HCT116 (cell line): ENCODE measurements at regions not wholly inside any gene's neighbourhood (a gene's known extent, or its start where the extent isn't known, plus 50 kb on each side); places are given as distances from the start of the nearest gene placed in this dataset.

Source experiments
- ATAC-seq: fragments of 200-7000 bp; cut with Tn5 transposase; 2 replicates; pipeline ENCODE4 v1.9.1; 2020; ENCODE audit warnings: mild to moderate bottlenecking, moderate library complexity
- BruUV-seq: library from RNA; stranded (reverse); fragments of 400-500 nt; replicated peaks from 2 replicates; lab custom pipeline; 2021; lab: Mats Ljungman, UMichigan
- CTCF ChIA-PET: fragments of 300-600 bp; sonication (Branson Sonifier 250); formaldehyde crosslinking; loops from one replicate; lab custom pipeline; 2021; ENCODE audit warnings: antibody characterized with exemption; lab: Charles Lee
- POLR2A ChIA-PET: fragments of 300-600, 350-600 bp; sonication (Branson Sonifier 250); formaldehyde crosslinking; loops from one replicate; lab custom pipeline; 2021; ENCODE audit warnings: antibody characterized with exemption; lab: Charles Lee
- RAD21 ChIA-PET, 2 experiments: fragments of 300-600 bp; sonication (Branson Sonifier 250); formaldehyde crosslinking; loops; one replicate each; lab custom pipeline; 2023; ENCODE audit warnings: low total read pairs in 2 of 2; ENCODE audit not compliant: uncharacterized antibody in 2 of 2, unreplicated experiment in 2 of 2, low non-redundant PET in 1 of 2; lab: Charles Lee
- DNase-seq: peaks from one replicate; pipeline ENCODE4 v3.0.0-alpha.2; 2010; ENCODE audit warnings: low read depth, low spot score
- H2AFZ ChIP-seq: fragments of 200-600 bp; shearing (Covaris generic), sonication (generic); 2 replicates; pipeline ENCODE4 v1.6.1; 2017; ENCODE audit warnings: low read depth, mixed run types, mixed read lengths, antibody characterized with exemption, low read length; ENCODE audit not compliant: poor library complexity, severe bottlenecking
- H3K27ac ChIP-seq: 2 replicates; pipeline ENCODE4 v1.5.1; 2012; ENCODE audit warnings: low read depth, low read length
- H3K27me3 ChIP-seq: fragments of 200-600 bp; sonication (generic); 2 replicates; pipeline ENCODE4 v1.6.1; 2016; ENCODE audit warnings: mixed run types, low read length, mixed read lengths; ENCODE audit not compliant: insufficient read depth
- H3K36me3 ChIP-seq, 2 experiments: fragments of 200-500 bp in 1 of 2; fragments of 200-600 bp in 1 of 2; sonication (Bioruptor generic) in 1 of 2; sonication (generic) in 1 of 2; 2 replicates each; pipeline versions ENCODE4 v1.5.1 to v1.6.1; 2014 to 2016; ENCODE audit warnings: low read length in 2 of 2, inconsistent platforms in 1 of 2, mixed read lengths in 1 of 2, mixed run types in 1 of 2; ENCODE audit not compliant: insufficient read depth in 2 of 2, control insufficient read depth in 1 of 2
- H3K4me1 ChIP-seq, 2 experiments: fragments of 200-600 bp in 1 of 2; sonication (generic) in 1 of 2; 2 replicates each; pipeline versions ENCODE4 v1.5.1 to v1.6.1; 2012 to 2017; ENCODE audit warnings: low read length in 2 of 2, inconsistent platforms in 1 of 2, mild to moderate bottlenecking in 1 of 2, mixed read lengths in 1 of 2, mixed run types in 1 of 2, moderate library complexity in 1 of 2; ENCODE audit not compliant: insufficient read depth in 2 of 2, control insufficient read depth in 1 of 2
- H3K4me2 ChIP-seq: fragments of 200-600 bp; sonication (generic); 2 replicates; pipeline ENCODE4 v1.6.1; 2017; ENCODE audit warnings: mixed run types, low read length, mixed read lengths
- H3K4me3 ChIP-seq, 2 experiments: fragments of 200-600 bp in 1 of 2; sonication (generic) in 1 of 2; replicated peaks in 1 of 2; 2 replicates each; pipeline ENCODE4 v1.5.1; 2011 to 2016; ENCODE audit warnings: low read length in 2 of 2, control low read depth in 1 of 2, low read depth in 1 of 2, mild to moderate bottlenecking in 1 of 2, mixed read lengths in 1 of 2, mixed run types in 1 of 2
- H3K79me2 ChIP-seq: fragments of 200-600 bp; sonication (generic); 2 replicates; pipeline ENCODE4 v1.6.1; 2017; ENCODE audit warnings: mild to moderate bottlenecking, mixed run types, low read length, moderate library complexity, mixed read lengths; ENCODE audit not compliant: insufficient read depth
- H3K9ac ChIP-seq: fragments of 200-600 bp; sonication (generic); 2 replicates; pipeline ENCODE4 v1.6.1; 2016; ENCODE audit warnings: low read length, mixed read lengths
- H3K9me2 ChIP-seq: fragments of 200-600 bp; sonication (generic), shearing (Covaris generic); 2 replicates; pipeline ENCODE4 v1.6.1; 2017; ENCODE audit warnings: mixed run types, mild to moderate bottlenecking, moderate library complexity; ENCODE audit not compliant: insufficient read depth
- H3K9me3 ChIP-seq, 2 experiments: fragments of 200-500 bp in 1 of 2; fragments of 200-600 bp in 1 of 2; sonication (Bioruptor generic) in 1 of 2; sonication (generic) in 1 of 2; 2 replicates each; pipeline ENCODE4 v1.6.1; 2014 to 2017; ENCODE audit warnings: low read length in 2 of 2, mixed read lengths in 2 of 2, inconsistent platforms in 1 of 2, low read depth in 1 of 2, mild to moderate bottlenecking in 1 of 2, mixed run types in 1 of 2, moderate library complexity in 1 of 2; ENCODE audit not compliant: control insufficient read depth in 1 of 2, insufficient read depth in 1 of 2
- H4K20me1 ChIP-seq: fragments of 200-600 bp; sonication (generic), shearing (Covaris generic); 2 replicates; pipeline ENCODE4 v1.6.1; 2017; ENCODE audit warnings: mixed run types, mild to moderate bottlenecking, moderate library complexity; ENCODE audit not compliant: insufficient read depth
- CEBPB ChIP-seq: IDR thresholded peaks from 2 replicates; pipeline ENCODE4 v1.6.1; 2012; ENCODE audit warnings: low read depth
- ELF1 ChIP-seq: IDR thresholded peaks from 2 replicates; pipeline ENCODE4 v1.6.1; 2012; ENCODE audit warnings: low read depth, borderline replicate concordance
- EZH2 ChIP-seq: fragments of 200-600 bp; sonication (generic); IDR thresholded peaks from 2 replicates; pipeline ENCODE4 v1.6.1; 2017; ENCODE audit warnings: antibody characterized with exemption, mixed run types
- EZH2phosphoT487 ChIP-seq: fragments of 200-600 bp; IDR thresholded peaks from 2 replicates; pipeline ENCODE4 v1.6.1; 2018; ENCODE audit warnings: antibody characterized with exemption, borderline replicate concordance
- FOSL1 ChIP-seq: IDR thresholded peaks from 2 replicates; pipeline ENCODE4 v1.6.1; 2012; ENCODE audit warnings: low read depth
- JUND ChIP-seq: IDR thresholded peaks from 2 replicates; pipeline ENCODE4 v1.6.1; 2012
- POLR2AphosphoS5 ChIP-seq: IDR thresholded peaks from 2 replicates; pipeline ENCODE4 v1.6.1; 2011; ENCODE audit warnings: mild to moderate bottlenecking, low read depth, low read length, moderate library complexity
- SIN3A ChIP-seq: IDR thresholded peaks from 2 replicates; pipeline ENCODE4 v1.6.1; 2012; ENCODE audit warnings: low read depth
- SP1 ChIP-seq: IDR thresholded peaks from 2 replicates; pipeline ENCODE4 v1.6.1; 2012; ENCODE audit warnings: low read depth
- SRF ChIP-seq: IDR thresholded peaks from 2 replicates; pipeline ENCODE4 v1.6.1; 2012; ENCODE audit warnings: low read depth
- TCF7L2 ChIP-seq: IDR thresholded peaks from 2 replicates; pipeline ENCODE4 v1.7.0; 2011; ENCODE audit warnings: borderline replicate concordance, inconsistent platforms; ENCODE audit not compliant: insufficient read depth, insufficient read length; ENCODE audit errors: extremely low read depth
- ZFX ChIP-seq: fragments of 450-650 bp; IDR thresholded peaks from 2 replicates; pipeline ENCODE4 v1.6.1; 2017
- intact Hi-C: fragments of 100-400 bp; cut with micrococcal nuclease; formaldehyde crosslinking; loops from 2 replicates; pipeline ENCODE4 v1.10.0; 2022
- TF ChIP-seq, protein P1 (sequence below): IDR thresholded peaks from 2 replicates; pipeline ENCODE4 v1.6.1; 2012
- TF ChIP-seq, protein P2 (sequence below): IDR thresholded peaks from 2 replicates; pipeline ENCODE4 v1.6.1; 2011; ENCODE audit warnings: mild to moderate bottlenecking, low read length, moderate library complexity; ENCODE audit not compliant: insufficient replicate concordance; ENCODE audit errors: extremely low read depth
- TF ChIP-seq, protein P3 (sequence below), 3 experiments: fragments of 200-600 bp in 1 of 3; sonication (generic) in 1 of 3; IDR thresholded peaks in 2 of 3; conservative IDR thresholded peaks in 1 of 3; 2 replicates each; pipeline ENCODE4 v1.5.1; 2012 to 2017; ENCODE audit warnings: low read depth in 2 of 3, low read length in 2 of 3, antibody characterized with exemption in 1 of 3, borderline replicate concordance in 1 of 3, control low read depth in 1 of 3, mild to moderate bottlenecking in 1 of 3, mixed read lengths in 1 of 3, mixed run types in 1 of 3, moderate library complexity in 1 of 3; ENCODE audit not compliant: insufficient read depth in 1 of 3
- TF ChIP-seq, protein P4 (sequence below): IDR thresholded peaks from 2 replicates; pipeline ENCODE4 v1.6.1; 2012

DNA sequence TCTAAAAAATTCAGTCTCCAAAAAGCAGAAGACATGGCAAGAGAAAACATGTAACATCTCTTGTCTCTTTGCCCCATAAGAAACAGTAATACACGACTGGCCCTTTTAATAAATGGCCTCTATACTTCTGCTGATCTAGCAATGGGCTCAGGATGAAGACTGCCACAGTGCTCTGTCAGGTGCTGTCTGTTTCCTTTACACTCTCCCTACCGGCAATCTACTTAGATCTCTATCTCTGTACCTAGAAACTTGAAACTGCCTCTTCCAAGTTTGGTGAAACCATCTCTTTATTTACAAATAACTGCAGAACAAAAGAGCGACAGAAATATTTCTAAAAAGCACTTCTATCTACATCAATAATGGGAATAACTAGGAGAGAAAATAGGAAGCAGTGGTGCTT is 685.2 kb upstream of the INTU start:
- Histone ChIP-seq H3K79me2 (no peaks in the 10 kb centered on the region), H3K4me1 (no peaks in the 10 kb centered on the region), H3K36me3 (no peaks in the 10 kb centered on the region), H3K9ac (no peak overlapping the region), H2AFZ (no peak overlapping the region), H3K4me3 (no peak overlapping the region), H3K9me2 (no peaks in the 10 kb centered on the region), H4K20me1 (no peaks in the 10 kb centered on the region), H3K27ac (no peak overlapping the region), H3K4me2 (no peak overlapping the region), H3K27me3 (no peaks in the 10 kb centered on the region), H3K9me3 (no peaks in the 10 kb centered on the region)
- BruUV-seq, result no TSS peak
- POLR2A ChIA-PET, result no interaction called here
- CTCF ChIA-PET, result no interaction called here
- RAD21 ChIA-PET, result no interaction called here
- DNase-seq (no peak), ATAC-seq (no peak)
- no peak for TF ChIP-seq FOSL1
- TF ChIP-seq ELF1, result no peak
- TF ChIP-seq TCF7L2, result no peak
- TF ChIP-seq SIN3A, result no peak
- intact Hi-C loops, result no loop called here

DNA sequence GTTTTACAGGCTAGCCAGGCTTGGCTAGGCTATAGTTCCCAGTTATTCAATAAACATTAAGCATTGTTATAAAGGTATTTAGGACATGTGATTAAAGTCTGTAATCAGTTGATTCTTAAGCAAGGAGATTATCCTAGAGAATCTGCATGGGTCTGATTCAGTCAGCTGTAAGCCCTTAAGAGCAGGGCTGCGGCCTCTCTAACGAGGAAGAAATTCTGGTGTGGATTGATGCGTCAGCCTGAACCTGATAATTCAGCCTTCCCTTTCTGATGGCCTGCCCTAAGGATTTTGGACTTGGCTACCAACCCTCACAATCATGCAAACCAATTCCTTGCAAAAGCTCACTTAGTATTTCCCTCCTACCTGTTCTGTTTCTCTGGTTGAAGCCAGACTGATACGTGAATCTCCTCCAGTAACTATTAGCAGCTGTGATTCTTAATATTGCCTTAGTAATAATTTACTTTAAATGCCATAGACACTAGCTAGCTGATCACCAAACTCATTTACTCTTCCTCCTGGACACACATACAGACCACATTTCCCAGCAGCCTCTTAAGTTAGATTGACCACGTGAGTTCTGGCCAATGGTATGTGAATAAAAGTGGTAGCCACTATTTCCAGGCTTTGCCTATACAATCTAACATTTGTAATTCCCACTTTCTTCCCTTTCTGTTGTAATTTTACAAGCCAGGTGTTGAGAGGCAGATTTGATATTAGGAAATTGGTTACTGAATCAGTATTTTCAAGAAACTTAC is 678.0 kb upstream of the INTU start:
- Histone ChIP-seq H3K4me1 (no peaks in the 10 kb centered on the region), H4K20me1 (no peaks in the 10 kb centered on the region), H3K4me3 (no peak overlapping the region), H3K36me3 (no peaks in the 10 kb centered on the region), H3K4me2 (no peak overlapping the region), H3K9ac (no peak overlapping the region), H3K79me2 (no peaks in the 10 kb centered on the region), H3K9me2 (no peaks in the 10 kb centered on the region), H3K27ac (no peak overlapping the region), H3K9me3 (no peaks in the 10 kb centered on the region), H2AFZ (no peak overlapping the region), H3K27me3 (no peaks in the 10 kb centered on the region)
- ChIA-PET RAD21 (no interaction called here), CTCF (no interaction called here), POLR2A (no interaction called here)
- no TSS peak for BruUV-seq
- DNase-seq (no peak), ATAC-seq (no peak)
- intact Hi-C loops, result loop anchor here (10.0 kb wide), 1 partner anchor 330 kb away; no protein-coding TSS in a partner anchor
- TF ChIP-seq JUND (no peak), SP1 (no peak), ELF1 (no peak), ZFX (no peak), FOSL1 (no peak), POLR2AphosphoS5 (no peak), SIN3A (no peak), SRF (no peak), EZH2phosphoT487 (no peak), EZH2 (no peak), CEBPB (no peak)
- TF ChIP-seq, protein P1, sequence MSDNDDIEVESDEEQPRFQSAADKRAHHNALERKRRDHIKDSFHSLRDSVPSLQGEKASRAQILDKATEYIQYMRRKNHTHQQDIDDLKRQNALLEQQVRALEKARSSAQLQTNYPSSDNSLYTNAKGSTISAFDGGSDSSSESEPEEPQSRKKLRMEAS, result no peak
- TF ChIP-seq, protein P2, sequence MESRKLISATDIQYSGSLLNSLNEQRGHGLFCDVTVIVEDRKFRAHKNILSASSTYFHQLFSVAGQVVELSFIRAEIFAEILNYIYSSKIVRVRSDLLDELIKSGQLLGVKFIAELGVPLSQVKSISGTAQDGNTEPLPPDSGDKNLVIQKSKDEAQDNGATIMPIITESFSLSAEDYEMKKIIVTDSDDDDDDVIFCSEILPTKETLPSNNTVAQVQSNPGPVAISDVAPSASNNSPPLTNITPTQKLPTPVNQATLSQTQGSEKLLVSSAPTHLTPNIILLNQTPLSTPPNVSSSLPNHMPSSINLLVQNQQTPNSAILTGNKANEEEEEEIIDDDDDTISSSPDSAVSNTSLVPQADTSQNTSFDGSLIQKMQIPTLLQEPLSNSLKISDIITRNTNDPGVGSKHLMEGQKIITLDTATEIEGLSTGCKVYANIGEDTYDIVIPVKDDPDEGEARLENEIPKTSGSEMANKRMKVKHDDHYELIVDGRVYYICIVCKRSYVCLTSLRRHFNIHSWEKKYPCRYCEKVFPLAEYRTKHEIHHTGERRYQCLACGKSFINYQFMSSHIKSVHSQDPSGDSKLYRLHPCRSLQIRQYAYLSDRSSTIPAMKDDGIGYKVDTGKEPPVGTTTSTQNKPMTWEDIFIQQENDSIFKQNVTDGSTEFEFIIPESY, result no peak
- TF ChIP-seq, protein P3, sequence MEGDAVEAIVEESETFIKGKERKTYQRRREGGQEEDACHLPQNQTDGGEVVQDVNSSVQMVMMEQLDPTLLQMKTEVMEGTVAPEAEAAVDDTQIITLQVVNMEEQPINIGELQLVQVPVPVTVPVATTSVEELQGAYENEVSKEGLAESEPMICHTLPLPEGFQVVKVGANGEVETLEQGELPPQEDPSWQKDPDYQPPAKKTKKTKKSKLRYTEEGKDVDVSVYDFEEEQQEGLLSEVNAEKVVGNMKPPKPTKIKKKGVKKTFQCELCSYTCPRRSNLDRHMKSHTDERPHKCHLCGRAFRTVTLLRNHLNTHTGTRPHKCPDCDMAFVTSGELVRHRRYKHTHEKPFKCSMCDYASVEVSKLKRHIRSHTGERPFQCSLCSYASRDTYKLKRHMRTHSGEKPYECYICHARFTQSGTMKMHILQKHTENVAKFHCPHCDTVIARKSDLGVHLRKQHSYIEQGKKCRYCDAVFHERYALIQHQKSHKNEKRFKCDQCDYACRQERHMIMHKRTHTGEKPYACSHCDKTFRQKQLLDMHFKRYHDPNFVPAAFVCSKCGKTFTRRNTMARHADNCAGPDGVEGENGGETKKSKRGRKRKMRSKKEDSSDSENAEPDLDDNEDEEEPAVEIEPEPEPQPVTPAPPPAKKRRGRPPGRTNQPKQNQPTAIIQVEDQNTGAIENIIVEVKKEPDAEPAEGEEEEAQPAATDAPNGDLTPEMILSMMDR (IDR thresholded peaks at IDR 0.05 in 2 of 3, conservative IDR thresholded peaks at IDR 0.05 in 1 of 3; ENCODE audit: borderline replicate concordance in 1 of 3, insufficient read depth in 1 of 3, low read depth in 2 of 3, low read length in 2 of 3), result no peak
- TF ChIP-seq, protein P4, sequence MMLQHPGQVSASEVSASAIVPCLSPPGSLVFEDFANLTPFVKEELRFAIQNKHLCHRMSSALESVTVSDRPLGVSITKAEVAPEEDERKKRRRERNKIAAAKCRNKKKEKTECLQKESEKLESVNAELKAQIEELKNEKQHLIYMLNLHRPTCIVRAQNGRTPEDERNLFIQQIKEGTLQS, result no peak
